GM23248 (cell line): ENCODE measurements at regions not wholly inside any gene's neighbourhood (a gene's known extent, or its start where the extent isn't known, plus 50 kb on each side); places are given as distances from the start of the nearest gene placed in this dataset.

Experiments
- EZH2 ChIP-seq: fragments of 200-600 bp; sonication (generic); IDR thresholded peaks from 2 replicates; pipeline ENCODE4 v1.6.1; 2018; ENCODE audit warnings: antibody characterized with exemption, mild to moderate bottlenecking; ENCODE audit not compliant: insufficient read depth, poor library complexity, severe bottlenecking
- EZH2phosphoT487 ChIP-seq: fragments of 200-600 bp; sonication (generic); IDR thresholded peaks from 2 replicates; pipeline ENCODE4 v1.6.1; 2018; ENCODE audit warnings: antibody characterized with exemption, moderate library complexity, mild to moderate bottlenecking, low read depth; ENCODE audit not compliant: insufficient read depth

- TF ChIP-seq EZH2 (no peak), EZH2phosphoT487 (no peak)
Measured at GRCh38 chr3:102248981-102249705, 185.7 kb upstream of the ZPLD1 start.
